Mesodermal cell (in vitro differentiated cells): ENCODE measurements at regions not wholly inside any gene's neighbourhood (a gene's known extent, or its start where the extent isn't known, plus 50 kb on each side); places are given as distances from the start of the nearest gene placed in this dataset.

Experiments used
- H3K27ac ChIP-seq: 2 replicates; pipeline ENCODE4 v1.7.0; 2013; ENCODE audit warnings: mild to moderate bottlenecking, low read depth, low read length, moderate library complexity; ENCODE audit not compliant: severe bottlenecking
- H3K36me3 ChIP-seq: 2 replicates; pipeline ENCODE4 v1.7.1; 2013; ENCODE audit warnings: mild to moderate bottlenecking, low read length, moderate library complexity; ENCODE audit not compliant: control insufficient read depth, insufficient read depth
- H3K4me1 ChIP-seq: one replicate; pipeline ENCODE4 v1.7.1; 2013; ENCODE audit warnings: mild to moderate bottlenecking, low read length; ENCODE audit not compliant: insufficient read depth, control insufficient read depth, poor library complexity, severe bottlenecking
- H3K4me3 ChIP-seq: 2 replicates; pipeline ENCODE4 v1.7.0; 2013; ENCODE audit warnings: low read length, control low read depth, mild to moderate bottlenecking; ENCODE audit not compliant: insufficient read depth, poor library complexity, severe bottlenecking; ENCODE audit errors: extremely low read depth
- H3K9me3 ChIP-seq: 2 replicates; pipeline ENCODE4 v1.7.1; 2013; ENCODE audit warnings: mild to moderate bottlenecking, low read length, moderate library complexity; ENCODE audit not compliant: control insufficient read depth
- WGBS, 2 experiments: methylation state at CpG; one replicate each; pipeline ENCODE4 v1.1.5; 2013; ENCODE audit warnings: missing lambda C conversion rate in 2 of 2; ENCODE audit not compliant: insufficient coverage in 2 of 2; 5-methylcytosine and 5-hydroxymethylcytosine counted together

DNA sequence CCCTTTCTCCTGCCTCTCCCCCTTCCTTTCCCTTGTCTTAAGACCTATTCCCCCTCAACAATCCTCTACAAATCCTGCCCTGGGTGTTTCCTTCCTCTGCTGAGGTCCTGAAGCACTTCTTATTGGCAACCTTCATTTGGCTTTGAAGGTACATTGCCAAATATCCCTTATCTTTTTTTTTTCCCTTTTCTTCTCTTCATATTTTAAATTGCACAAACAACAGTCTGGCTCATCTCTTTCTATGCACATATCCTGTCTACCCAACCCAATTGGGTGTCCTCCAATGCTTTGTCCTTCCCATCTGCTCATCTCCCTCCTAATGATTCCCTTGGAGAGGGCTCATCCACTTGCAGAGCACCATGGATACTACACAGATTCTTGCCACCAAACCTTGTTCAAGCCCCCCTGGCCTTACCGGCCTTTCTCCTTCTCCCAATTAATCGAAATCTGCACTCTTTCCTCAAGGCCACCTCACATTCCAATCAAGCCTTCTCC is 537.9 kb upstream of the JARID2 start:
- H3K4me1 ChIP-seq: peaks cover 11% of the 10 kb centered on the region
- 85 to 92% methylated on average over 2 of the region's 2 CpGs for WGBS, 2 experiments
- no peak overlapping the region for H3K4me3 ChIP-seq

GRCh38 chr6:14709066-14709670 is 536.7 kb upstream of the JARID2 start:
- 87 to 93% methylated on average over 9 to 12 of the region's 12 CpGs for WGBS, 2 experiments
- Histone ChIP-seq H3K9me3 (no peaks in the 10 kb centered on the region), H3K4me1 (peaks cover 16% of the 10 kb centered on the region), H3K36me3 (no peaks in the 10 kb centered on the region), H3K27ac (no peak overlapping the region), H3K4me3 (no peak overlapping the region)

More for the DNA sequence above, 537.9 kb upstream of the JARID2 start:
- no peak overlapping the region for H3K27ac ChIP-seq
- H3K36me3 ChIP-seq: no peaks in the 10 kb centered on the region
- H3K9me3 ChIP-seq: no peaks in the 10 kb centered on the region

DNA sequence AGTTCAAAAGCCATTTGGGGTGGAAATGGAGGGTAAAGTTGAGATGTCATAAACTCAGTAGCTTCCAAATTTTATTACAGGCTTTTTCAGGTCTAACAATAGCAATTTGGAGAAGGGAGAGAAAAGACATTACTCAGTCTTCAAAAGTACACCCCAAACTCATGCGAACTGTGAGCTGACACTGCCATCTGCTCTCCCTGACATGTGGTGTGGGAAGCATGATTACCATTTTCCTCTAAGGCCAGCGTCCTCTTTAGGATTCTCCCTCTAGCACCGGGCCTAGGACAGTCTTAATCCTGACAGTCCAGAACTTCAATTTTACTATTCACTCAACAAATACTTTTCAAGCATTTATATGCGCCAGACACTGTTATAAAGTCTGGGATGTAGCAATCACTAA is 536.0 kb upstream of the JARID2 start:
- WGBS, 2 experiments: 80 to 100% methylated on average over 1 to 2 of the region's 4 CpGs
- H3K27ac ChIP-seq: no peak overlapping the region
- no peak overlapping the region for H3K4me3 ChIP-seq
- peaks cover 16% of the 10 kb centered on the region for H3K4me1 ChIP-seq
- no peaks in the 10 kb centered on the region for H3K9me3 ChIP-seq
- no peaks in the 10 kb centered on the region for H3K36me3 ChIP-seq

DNA sequence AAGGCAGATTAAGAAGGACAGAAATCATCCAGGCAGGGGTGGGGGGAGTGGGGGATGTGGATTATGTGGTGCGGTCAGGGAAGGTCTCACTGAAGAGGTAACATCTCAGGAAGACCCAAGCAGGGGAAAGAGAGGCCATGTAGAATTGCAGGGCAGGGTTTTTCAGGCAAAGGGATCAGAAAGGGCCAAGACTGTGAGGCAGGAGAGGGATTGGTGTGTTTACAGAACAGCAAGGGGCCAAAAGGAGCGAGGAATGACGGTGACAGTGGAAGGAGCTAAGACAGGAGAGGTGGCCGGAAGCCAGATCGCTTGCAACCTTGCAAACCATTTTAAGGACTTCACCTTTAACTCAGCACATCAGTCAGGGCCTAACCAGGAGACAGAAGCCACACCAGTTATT is 535.4 kb upstream of the JARID2 start:
- no peaks in the 10 kb centered on the region for H3K36me3 ChIP-seq
- H3K9me3 ChIP-seq: no peaks in the 10 kb centered on the region
- WGBS, 2 experiments: 87 to 88% methylated on average over 4 to 5 of the region's 5 CpGs
- no peak overlapping the region for H3K4me3 ChIP-seq
- H3K27ac ChIP-seq: no peak overlapping the region
- H3K4me1 ChIP-seq: peaks cover 16% of the 10 kb centered on the region

DNA sequence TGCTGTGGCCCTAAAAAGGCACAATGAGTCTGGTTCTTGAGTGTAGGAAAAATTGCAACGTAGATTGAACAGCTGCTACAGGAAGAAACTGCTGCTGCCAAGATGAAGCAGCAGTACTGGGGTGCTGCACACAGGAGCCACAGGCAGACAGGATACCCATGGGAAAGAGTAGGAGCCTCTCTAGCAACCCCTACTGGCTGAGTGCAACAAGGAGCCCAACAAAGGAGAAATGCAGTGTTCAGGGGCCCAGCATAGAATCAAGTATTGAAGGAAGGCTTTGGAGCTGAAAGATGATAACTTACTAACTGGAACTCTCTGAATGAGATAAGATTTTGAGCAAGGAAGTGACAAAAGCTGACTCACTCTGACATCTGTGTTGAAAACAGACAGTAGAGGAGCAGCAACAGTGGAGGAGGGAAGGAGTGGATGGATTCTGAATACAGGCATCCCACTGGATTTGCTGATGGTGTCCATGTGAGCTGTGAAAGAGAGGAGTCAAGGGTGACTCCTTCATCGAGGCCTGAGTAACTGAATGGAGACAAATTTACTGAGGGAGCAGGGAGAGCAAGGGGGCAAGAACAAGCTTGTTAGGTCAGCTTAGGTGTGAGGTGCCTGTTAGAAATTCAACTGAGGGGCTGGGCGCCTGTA is 534.7 kb upstream of the JARID2 start:
- H3K4me3 ChIP-seq: no peak overlapping the region
- H3K36me3 ChIP-seq: no peaks in the 10 kb centered on the region
- 72 to 97% methylated on average over 3 of the region's 3 CpGs for WGBS, 2 experiments
- H3K9me3 ChIP-seq: no peaks in the 10 kb centered on the region
- H3K27ac ChIP-seq: no peak overlapping the region
- H3K4me1 ChIP-seq: peaks cover 13% of the 10 kb centered on the region

DNA sequence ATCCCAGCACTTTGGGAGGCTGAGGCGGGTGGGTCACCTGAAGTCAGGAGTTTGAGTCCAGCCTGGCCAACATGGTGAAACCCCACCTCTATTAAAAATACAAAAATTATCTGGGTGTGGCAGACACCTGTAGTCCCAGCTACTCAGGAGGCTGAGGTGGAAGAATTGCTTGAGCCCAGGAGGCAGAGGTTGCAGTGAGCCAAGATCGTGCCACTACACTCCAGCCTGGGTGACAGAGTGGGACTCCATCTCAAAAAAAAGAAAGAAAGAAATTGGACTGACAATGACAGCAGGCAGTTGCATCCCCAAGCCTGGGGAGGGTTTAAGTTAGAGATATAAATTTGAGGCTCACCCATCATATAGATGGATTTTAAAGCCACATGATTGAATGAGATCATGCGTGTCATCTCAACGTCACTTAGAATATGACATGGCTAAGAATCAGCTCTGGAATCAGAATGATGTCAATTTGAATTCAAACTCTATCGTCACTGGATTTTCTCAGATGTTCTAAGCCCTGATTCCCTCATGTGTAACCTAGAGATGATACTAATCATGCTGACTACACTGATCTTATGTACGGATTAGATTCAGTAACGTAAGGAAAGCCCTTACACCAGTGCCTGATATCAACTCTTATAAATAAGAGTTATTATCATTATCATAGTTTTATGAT is 534.0 kb upstream of the JARID2 start:
- Histone ChIP-seq H3K4me1 (peaks cover 13% of the 10 kb centered on the region), H3K4me3 (no peak overlapping the region), H3K9me3 (no peaks in the 10 kb centered on the region), H3K27ac (no peak overlapping the region), H3K36me3 (no peaks in the 10 kb centered on the region)
- 95 to 100% methylated on average over 5 of the region's 7 CpGs for WGBS, 2 experiments

- H3K36me3 ChIP-seq: no peaks in the 10 kb centered on the region
- peaks cover 13% of the 10 kb centered on the region for H3K4me1 ChIP-seq
- H3K4me3 ChIP-seq: no peak overlapping the region
- H3K27ac ChIP-seq: no peak overlapping the region
- H3K9me3 ChIP-seq: no peaks in the 10 kb centered on the region
- WGBS, 2 experiments: 93 to 94% methylated on average over 13 to 14 of the region's 15 CpGs
These were observed 532.6 kb upstream of the JARID2 start for GRCh38 chr6:14713008-14713960.

DNA sequence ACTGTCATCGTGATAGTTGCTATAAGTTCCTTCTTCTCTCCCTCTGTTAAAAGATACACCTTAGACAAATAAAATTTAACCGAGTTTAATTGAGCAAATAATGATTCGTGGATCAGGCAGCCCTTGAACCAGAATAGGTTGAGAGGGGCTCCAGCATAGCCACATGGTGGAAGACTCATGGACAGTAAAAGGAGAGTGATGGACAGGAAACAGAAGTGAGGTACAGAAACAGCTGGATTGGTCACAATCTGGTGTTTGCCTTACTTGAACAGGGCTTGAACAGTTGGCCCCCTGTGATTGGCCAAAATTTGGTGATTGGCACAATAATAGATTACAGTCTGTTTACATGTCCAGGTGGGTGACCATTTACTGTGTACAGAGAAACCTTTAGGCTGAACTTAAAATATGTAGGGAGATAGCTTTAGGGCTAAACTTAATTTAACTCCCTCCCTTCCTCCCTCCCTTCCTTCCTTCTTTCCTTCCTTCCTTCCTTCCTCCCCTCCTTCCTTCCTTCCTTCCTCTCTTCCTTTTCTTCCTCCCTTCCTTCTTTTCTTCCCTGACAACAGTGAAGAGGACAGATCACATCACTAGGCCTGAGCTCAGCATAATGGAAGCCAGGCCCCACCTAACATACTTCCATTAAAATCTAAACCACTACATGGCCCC is 531.8 kb upstream of the JARID2 start:
- 82 to 96% methylated on average over 2 to 3 of the region's 3 CpGs for WGBS, 2 experiments
- Histone ChIP-seq H3K27ac (no peak overlapping the region), H3K9me3 (no peaks in the 10 kb centered on the region), H3K4me1 (peaks cover 13% of the 10 kb centered on the region), H3K4me3 (no peak overlapping the region), H3K36me3 (no peaks in the 10 kb centered on the region)

DNA sequence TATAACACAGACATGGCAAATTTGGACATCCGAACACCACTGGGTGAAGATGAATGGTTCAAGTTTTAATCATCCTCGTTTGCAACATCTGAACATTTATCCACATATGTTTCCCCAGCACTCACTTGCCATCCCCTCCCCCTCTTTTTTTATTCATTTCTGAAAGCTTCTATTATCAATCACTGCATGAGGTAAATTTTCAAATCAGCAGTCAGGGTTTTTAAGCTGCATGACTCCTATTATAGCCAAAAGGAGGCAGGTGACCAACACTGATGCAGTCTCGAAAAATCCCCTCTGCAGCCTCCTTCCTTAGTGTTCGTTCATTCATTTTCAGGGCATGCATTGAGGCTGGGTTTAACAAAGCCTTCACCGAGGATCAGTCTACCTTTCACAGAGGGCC is 530.8 kb upstream of the JARID2 start:
- WGBS, 2 experiments: 93 to 100% methylated on average over 2 to 3 of the region's 5 CpGs
- H3K27ac ChIP-seq: no peak overlapping the region
- no peaks in the 10 kb centered on the region for H3K9me3 ChIP-seq
- no peaks in the 10 kb centered on the region for H3K36me3 ChIP-seq
- H3K4me3 ChIP-seq: no peak overlapping the region
- H3K4me1 ChIP-seq: peaks cover 13% of the 10 kb centered on the region
